Transverse colon (tissue), 4 donors: ENCODE measurements at regions not wholly inside any gene's neighbourhood (a gene's known extent, or its start where the extent isn't known, plus 50 kb on each side); places are given as distances from the start of the nearest gene placed in this dataset.
"Not testable (repeated sequence)": the region's sequence is repeated elsewhere in the genome, so short reads cannot be mapped to it uniquely, and the experiment has no call there.

Source experiments
- DNase-seq: peaks from one replicate; pipeline ENCODE4 v3.0.0-alpha.2; 2019
- H3K27ac ChIP-seq, 4 donors: fragments of 200-600 bp; sonication (generic); 2 replicates each; pipeline ENCODE4 v1.5.1; 2016 to 2018; ENCODE audit warnings: inconsistent platforms in 4 of 4
- H3K27me3 ChIP-seq: fragments of 200-600 bp; sonication (generic); 2 replicates; pipeline ENCODE4 v1.5.1; 2017; ENCODE audit warnings: inconsistent platforms
- H3K36me3 ChIP-seq, 4 donors: fragments of 200-600 bp; sonication (generic); 2 replicates each; pipeline ENCODE4 v1.5.1; 2017 to 2019; ENCODE audit warnings: inconsistent platforms in 4 of 4
- H3K4me1 ChIP-seq, 4 donors: fragments of 200-600 bp; sonication (generic); 2 replicates each; pipeline ENCODE4 v1.5.1; 2017 to 2020; ENCODE audit warnings: inconsistent platforms in 4 of 4
- H3K4me3 ChIP-seq, 4 donors: fragments of 200-600 bp; sonication (generic); 1 replicate in 1 of 4; 2 replicates in 3 of 4; pipeline versions ENCODE4 v1.5.1 to v1.6.1; 2017 to 2019; ENCODE audit warnings: inconsistent platforms in 4 of 4
- H3K9me3 ChIP-seq, 2 donors: fragments of 200-600 bp; sonication (generic); 2 replicates each; pipeline ENCODE4 v1.5.1; 2017 to 2019; ENCODE audit warnings: inconsistent platforms in 2 of 2
- CTCF ChIP-seq, 5 experiments: fragments of 200-600 bp in 3 of 5; fragments of 450-650 bp in 2 of 5; sonication (generic) in 3 of 5; IDR thresholded peaks; 1 replicate in 2 of 5; 2 replicates in 3 of 5; pipeline ENCODE4 v1.5.1; 2016 to 2017; ENCODE audit warnings: antibody characterized with exemption in 5 of 5, inconsistent platforms in 3 of 5, mild to moderate bottlenecking in 2 of 5, moderate library complexity in 1 of 5
- EP300 ChIP-seq: sonication (generic); formaldehyde crosslinking; IDR thresholded peaks from one replicate; pipeline ENCODE4 v1.6.1; 2017; ENCODE audit warnings: antibody characterized with exemption, low read depth
- POLR2A ChIP-seq: fragments of 450-650 bp; IDR thresholded peaks from one replicate; pipeline ENCODE4 v1.6.1; 2016; ENCODE audit warnings: antibody characterized with exemption, mild to moderate bottlenecking, moderate library complexity
- POLR2AphosphoS5 ChIP-seq, 3 donors: sonication (generic); formaldehyde crosslinking; IDR thresholded peaks; one replicate each; pipeline ENCODE4 v1.6.1; 2016; ENCODE audit warnings: antibody characterized with exemption in 3 of 3
- WGBS, 2 donors: methylation state at CpG; one replicate each; pipeline ENCODE4 v1.1.5; 2018; ENCODE audit warnings: low coverage in 1 of 2; 5-methylcytosine and 5-hydroxymethylcytosine counted together
- in situ Hi-C, 4 donors: fragments of 200-750 bp; cut with MboI; loops; one replicate each; pipeline versions ENCODE4 v1.15.0 to v1.15.1; 2017; ENCODE audit warnings: low sequenced_read_pairs in 3 of 4, low pct_ligation_motif_present in 1 of 4, low pct_unique_long_range_greater_than_20kb in 1 of 4
- intact Hi-C: fragments of 100-400 bp; cut with DNase I; formaldehyde crosslinking; loops from one replicate; pipeline ENCODE4 v1.15.1; 2023; ENCODE audit warnings: low total_unique reads

GRCh38 chr13:58495668-58496067 lies 864.1 kb downstream of the PCDH17 start:
- 48 to 66% methylated on average over 2 of the region's 2 CpGs for WGBS, 2 donors
- Histone ChIP-seq H3K4me3 (no peak overlapping the region), H3K36me3 (no peaks in the 10 kb centered on the region), H3K27ac (no peak overlapping the region), H3K27me3 (no peaks in the 10 kb centered on the region), H3K4me1 (no peaks in the 10 kb centered on the region), H3K9me3 (no peaks in the 10 kb centered on the region)
- no peak for DNase-seq
- in situ Hi-C loops: no loop called here
- intact Hi-C loops: no loop called here
- TF ChIP-seq POLR2A (no peak), POLR2AphosphoS5 (IDR thresholded peaks at IDR 0.05) (no peak), EP300 (no peak), CTCF (IDR thresholded peaks at IDR 0.05) (no peak)

- Histone ChIP-seq H3K9me3 (no peaks in the 10 kb centered on the region), H3K27me3 (no peaks in the 10 kb centered on the region), H3K27ac (no peak overlapping the region), H3K4me3 (no peak overlapping the region), H3K36me3 (no peaks in the 10 kb centered on the region), H3K4me1 (no peaks in the 10 kb centered on the region)
- intact Hi-C loops: no loop called here
- in situ Hi-C loops: no loop called here
- no peak for TF ChIP-seq POLR2AphosphoS5 (IDR thresholded peaks at IDR 0.05)
- TF ChIP-seq EP300: no peak
- no peak for TF ChIP-seq POLR2A
- no peak for TF ChIP-seq CTCF (IDR thresholded peaks at IDR 0.05)
- no peak for DNase-seq
- 64 to 100% methylated on average over 1 of the region's 1 CpG for WGBS, 2 donors
Observed at GRCh38 chr13:58500938-58501337, 869.4 kb downstream of the PCDH17 start.

- in situ Hi-C loops, H3K27me3 ChIP-seq, H3K36me3 ChIP-seq, DNase-seq, H3K27ac ChIP-seq, intact Hi-C loops, H3K9me3 ChIP-seq, H3K4me3 ChIP-seq, H3K4me1 ChIP-seq: not testable (repeated sequence)
- 96% methylated on average over 11 of the region's 21 CpGs; no CpG with 5 or more reads in 1 of the 2 donors for WGBS, 2 donors
Observed at GRCh38 chr13:58504202-58504700, 872.7 kb downstream of the PCDH17 start.

GRCh38 chr13:58505262-58505920 lies 873.8 kb downstream of the PCDH17 start:
- H3K9me3 ChIP-seq, H3K4me1 ChIP-seq, in situ Hi-C loops, DNase-seq, H3K27ac ChIP-seq, H3K27me3 ChIP-seq, intact Hi-C loops, H3K4me3 ChIP-seq, H3K36me3 ChIP-seq: not testable (repeated sequence)
- WGBS, 2 donors: 92% methylated on average over 14 of the region's 22 CpGs; no CpG with 5 or more reads in 1 of the 2 donors

- TF ChIP-seq POLR2AphosphoS5 (IDR thresholded peaks at IDR 0.05) (no peak), EP300 (no peak), CTCF (IDR thresholded peaks at IDR 0.05) (no peak), POLR2A (no peak)
- intact Hi-C loops: no loop called here
- Histone ChIP-seq H3K27me3 (no peaks in the 10 kb centered on the region), H3K4me3 (no peak overlapping the region), H3K27ac (no peak overlapping the region), H3K9me3 (no peaks in the 10 kb centered on the region), H3K36me3 (no peaks in the 10 kb centered on the region), H3K4me1 (no peaks in the 10 kb centered on the region)
- in situ Hi-C loops: no loop called here
- 91 to 100% methylated on average over 6 to 14 of the region's 14 CpGs for WGBS, 2 donors
- DNase-seq: no peak
Observed at GRCh38 chr13:58528351-58528750, 896.8 kb downstream of the PCDH17 start.
